ENCODE measurements at regions not wholly inside any gene's neighbourhood (a gene's known extent, or its start where the extent isn't known, plus 50 kb on each side); places are given as distances from the start of the nearest gene placed in this dataset.
"Not testable (repeated sequence)": the region's sequence is repeated elsewhere in the genome, so short reads cannot be mapped to it uniquely, and the experiment has no call there.

DNA sequence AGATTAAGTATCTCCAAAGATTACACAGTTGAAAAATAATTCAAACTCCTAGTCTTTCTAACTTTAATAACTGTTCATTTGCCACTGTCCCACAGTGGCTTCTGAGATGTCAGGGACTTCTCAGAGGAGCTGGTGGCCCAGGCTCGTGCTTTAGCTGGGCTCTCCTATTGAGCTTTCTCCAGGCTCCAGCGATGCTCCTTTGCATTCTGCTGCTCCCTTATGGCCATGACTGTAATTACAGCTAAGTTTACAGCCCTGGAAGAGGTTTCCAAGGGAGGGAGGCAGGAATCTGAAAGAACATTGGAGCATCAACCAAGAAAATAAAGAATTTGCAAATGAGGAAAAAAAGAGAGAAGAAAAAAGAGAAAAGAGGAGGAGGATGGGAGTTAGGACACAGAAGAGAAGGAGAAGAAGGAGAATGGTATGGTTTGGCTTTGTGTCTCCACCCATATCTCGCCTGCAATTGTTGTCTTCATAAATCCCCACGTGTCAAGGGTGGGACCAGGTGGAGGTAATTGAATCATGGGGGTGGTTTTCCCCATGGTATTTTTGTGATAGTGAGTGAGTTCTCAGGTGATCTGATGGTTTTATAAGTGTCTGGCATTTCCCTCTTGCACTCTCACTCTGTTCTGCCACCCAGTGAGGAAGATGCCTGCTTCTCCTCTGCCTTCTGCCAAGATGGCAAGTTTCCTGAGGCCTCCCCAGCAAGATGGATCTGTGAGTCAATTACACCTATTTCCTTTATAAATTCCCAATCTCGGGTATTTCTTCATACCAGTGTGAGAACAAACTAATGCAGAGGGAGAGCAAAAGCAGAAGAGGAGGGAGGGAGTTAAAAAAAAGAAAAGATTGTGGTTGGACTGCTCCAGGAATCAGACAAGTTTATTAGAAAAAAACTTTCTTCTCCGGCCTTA lies 857.0 kb downstream of the KCNA4 start:
- Mint-ChIP-seq H3K36me3 (peaks cover 0 to 5% (median 0%) of the 10 kb centered on the region in 3 donors), H3K4me3 (no peak overlapping the region), H3K9me3 (peaks cover 0 to 33% (median 7%) of the 10 kb centered on the region in 9 donors), H3K4me1 (no peaks in the 10 kb centered on the region), H3K27me3 (no peaks in the 10 kb centered on the region), H3K27ac (peak overlapping the region in 1 of 10 donors; percentile 66)
- ATAC-seq (no peak), DNase-seq (no peak)
- POLR2A ChIA-PET, result no interaction called here

DNA sequence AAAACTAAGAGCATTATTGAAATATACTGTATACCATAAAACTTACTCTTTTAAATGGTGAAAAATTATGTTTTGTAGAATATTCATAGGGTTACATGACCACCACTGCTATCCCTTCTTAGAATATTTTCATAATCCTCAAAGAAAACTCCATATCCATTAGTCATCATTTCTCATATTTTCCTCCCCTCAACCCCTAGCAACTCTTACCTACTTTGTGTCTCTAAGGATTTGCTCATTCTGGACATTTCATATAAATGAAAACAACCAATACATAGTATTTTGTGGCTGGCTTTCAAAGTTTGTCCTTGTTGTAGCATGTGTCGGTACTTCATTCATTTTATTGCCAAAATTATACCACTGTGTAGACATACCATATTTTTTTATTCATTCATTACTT lies 863.8 kb downstream of the KCNA4 start:
- H3K4me3 Mint-ChIP-seq, result no peak overlapping the region
- no peak for ATAC-seq
- peaks cover 0 to 10% (median 4%) of the 10 kb centered on the region in 9 donors for H3K9me3 Mint-ChIP-seq
- H3K36me3 Mint-ChIP-seq, result no peaks in the 10 kb centered on the region
- no peaks in the 10 kb centered on the region for H3K4me1 Mint-ChIP-seq
- no peak for DNase-seq
- no peaks in the 10 kb centered on the region for H3K27me3 Mint-ChIP-seq
- no peak overlapping the region for H3K27ac Mint-ChIP-seq
- POLR2A ChIA-PET, result no interaction called here

DNA sequence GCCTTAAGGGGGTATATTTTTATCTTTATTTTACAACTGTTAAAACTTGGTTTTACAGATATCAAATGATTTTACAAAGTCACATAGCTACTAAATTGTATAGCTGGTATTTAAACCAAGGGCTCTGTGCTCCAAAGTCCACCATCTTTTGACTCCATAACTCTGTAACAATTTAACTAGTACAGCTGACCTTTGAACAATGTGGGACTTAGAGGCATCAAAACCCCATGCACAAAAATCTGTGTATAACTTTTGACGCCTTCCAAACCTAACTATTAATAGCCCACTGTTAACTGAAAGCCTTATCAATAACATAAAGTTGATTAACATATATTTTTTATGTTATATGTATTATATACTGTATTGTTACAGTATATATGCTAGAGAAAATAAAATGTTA lies 874.3 kb downstream of the KCNA4 start:
- ATAC-seq, DNase-seq, POLR2A ChIA-PET, H3K36me3 Mint-ChIP-seq, H3K27ac Mint-ChIP-seq, H3K4me1 Mint-ChIP-seq, H3K4me3 Mint-ChIP-seq, H3K27me3 Mint-ChIP-seq: not testable (repeated sequence)
- H3K9me3 Mint-ChIP-seq, result peaks cover 4 to 21% (median 9%) of the 10 kb centered on the region in 9 donors

DNA sequence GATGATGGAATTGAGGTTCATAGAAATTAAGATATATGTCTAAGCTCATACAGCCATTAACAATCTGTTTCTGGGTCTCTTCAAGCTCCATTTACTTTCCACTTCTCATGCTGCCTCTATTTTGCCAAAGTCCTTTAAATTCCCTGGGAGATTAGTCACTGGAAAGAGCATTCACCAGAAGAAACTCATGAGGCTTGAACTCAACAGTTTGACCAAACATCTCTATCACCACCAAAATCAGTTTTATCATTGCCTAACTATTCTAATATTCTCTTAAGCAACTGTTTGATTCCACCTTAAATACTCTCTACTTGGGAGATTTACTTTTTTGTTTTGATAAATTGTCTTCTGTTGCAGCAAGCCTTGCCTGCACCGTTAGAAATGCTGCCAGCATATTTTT lies 881.3 kb downstream of the KCNA4 start:
- peaks cover 0 to 30% (median 10%) of the 10 kb centered on the region in 9 donors for H3K9me3 Mint-ChIP-seq
- no peak overlapping the region for H3K27ac Mint-ChIP-seq
- POLR2A ChIA-PET, result no interaction called here
- H3K4me3 Mint-ChIP-seq, result no peak overlapping the region
- no peaks in the 10 kb centered on the region for H3K36me3 Mint-ChIP-seq
- no peak for DNase-seq
- H3K27me3 Mint-ChIP-seq, result no peaks in the 10 kb centered on the region
- no peak for ATAC-seq
- H3K4me1 Mint-ChIP-seq, result no peaks in the 10 kb centered on the region

- Mint-ChIP-seq H3K9me3 (peaks cover 0 to 11% (median 6%) of the 10 kb centered on the region in 9 donors), H3K4me1 (no peaks in the 10 kb centered on the region), H3K27me3 (no peaks in the 10 kb centered on the region), H3K4me3 (no peak overlapping the region), H3K36me3 (no peaks in the 10 kb centered on the region), H3K27ac (no peak overlapping the region)
- POLR2A ChIA-PET, result no interaction called here
- ATAC-seq, result no peak
- DNase-seq, result no peak
These were observed 885.8 kb downstream of the KCNA4 start for GRCh38 chr11:29131055-29131454.

DNA sequence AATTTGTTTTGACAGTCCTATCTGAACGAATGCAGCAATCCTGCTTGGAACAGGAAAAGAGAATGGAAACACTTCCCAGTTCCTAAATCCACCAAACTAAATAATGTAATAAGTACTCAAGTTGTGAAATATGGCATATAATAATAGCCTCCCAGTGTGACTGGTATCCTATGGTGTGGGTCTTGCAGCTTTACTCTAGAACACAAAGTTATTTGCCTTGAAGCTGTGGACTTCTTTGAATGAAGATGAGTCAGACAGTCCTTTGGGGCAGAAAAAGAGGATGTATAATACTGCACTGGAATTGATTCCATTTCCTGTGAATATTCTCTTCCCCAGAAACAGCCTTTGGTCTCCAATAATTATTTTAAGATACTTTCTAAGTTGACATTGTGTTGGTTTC lies 887.0 kb downstream of the KCNA4 start:
- no peaks in the 10 kb centered on the region for H3K27me3 Mint-ChIP-seq
- POLR2A ChIA-PET, result no interaction called here
- ATAC-seq, result no peak
- no peak overlapping the region for H3K27ac Mint-ChIP-seq
- no peaks in the 10 kb centered on the region for H3K36me3 Mint-ChIP-seq
- peaks cover 0 to 14% (median 2%) of the 10 kb centered on the region in 9 donors for H3K9me3 Mint-ChIP-seq
- H3K4me3 Mint-ChIP-seq, result no peak overlapping the region
- DNase-seq, result no peak
- no peaks in the 10 kb centered on the region for H3K4me1 Mint-ChIP-seq

DNA sequence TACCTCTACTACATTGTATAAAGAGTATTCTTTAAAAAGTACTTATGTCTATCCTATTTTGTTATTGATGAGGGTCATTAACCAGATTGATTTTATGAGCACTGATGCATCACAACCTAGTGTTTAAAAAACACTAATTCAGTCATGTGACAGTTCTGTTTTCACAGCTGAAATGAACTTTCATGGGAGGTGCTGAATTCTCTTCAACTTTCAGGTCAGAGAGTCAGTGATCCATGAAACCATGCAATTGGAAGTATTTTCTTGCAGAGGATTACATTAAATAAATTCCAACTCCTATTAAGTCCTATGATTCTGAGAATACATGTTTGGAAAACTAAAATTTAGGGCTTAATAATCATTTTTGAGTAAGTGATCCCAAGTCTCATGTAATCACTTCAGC lies 889.4 kb downstream of the KCNA4 start:
- no peak for ATAC-seq
- no peaks in the 10 kb centered on the region for H3K4me1 Mint-ChIP-seq

DNA sequence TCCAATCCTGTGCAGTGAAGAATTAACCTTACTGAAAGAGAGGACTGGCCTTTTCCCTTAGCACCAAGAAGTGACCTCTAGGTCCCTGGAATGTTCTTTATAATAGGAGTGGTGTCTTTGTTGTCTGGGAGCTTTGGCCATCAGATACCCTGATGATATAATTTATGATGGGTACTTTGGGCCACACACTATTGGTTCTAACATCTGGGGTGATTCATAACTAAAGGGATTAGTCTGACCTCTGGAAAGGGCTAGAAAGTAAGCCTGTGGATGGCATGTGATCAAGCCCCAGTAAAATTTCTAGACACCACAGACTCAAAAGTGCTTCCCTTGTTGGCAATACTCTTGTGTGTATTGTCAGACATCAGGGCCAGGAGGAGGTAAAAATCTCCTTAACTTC lies 891.2 kb downstream of the KCNA4 start:
- Mint-ChIP-seq H3K36me3 (no peaks in the 10 kb centered on the region), H3K4me1 (no peaks in the 10 kb centered on the region), H3K4me3 (no peak overlapping the region), H3K27ac (no peak overlapping the region), H3K27me3 (no peaks in the 10 kb centered on the region), H3K9me3 (peaks cover 0 to 27% (median 4%) of the 10 kb centered on the region in 9 donors)
- no peak for ATAC-seq
- POLR2A ChIA-PET, result no interaction called here
- no peak for DNase-seq

More for the DNA sequence above, 889.4 kb downstream of the KCNA4 start:
- POLR2A ChIA-PET, result no interaction called here
- H3K27ac Mint-ChIP-seq, result no peak overlapping the region
- no peak for DNase-seq
- H3K4me3 Mint-ChIP-seq, result no peak overlapping the region
- H3K27me3 Mint-ChIP-seq, result no peaks in the 10 kb centered on the region
- peaks cover 0 to 26% (median 4%) of the 10 kb centered on the region in 9 donors for H3K9me3 Mint-ChIP-seq
- H3K36me3 Mint-ChIP-seq, result no peaks in the 10 kb centered on the region

DNA sequence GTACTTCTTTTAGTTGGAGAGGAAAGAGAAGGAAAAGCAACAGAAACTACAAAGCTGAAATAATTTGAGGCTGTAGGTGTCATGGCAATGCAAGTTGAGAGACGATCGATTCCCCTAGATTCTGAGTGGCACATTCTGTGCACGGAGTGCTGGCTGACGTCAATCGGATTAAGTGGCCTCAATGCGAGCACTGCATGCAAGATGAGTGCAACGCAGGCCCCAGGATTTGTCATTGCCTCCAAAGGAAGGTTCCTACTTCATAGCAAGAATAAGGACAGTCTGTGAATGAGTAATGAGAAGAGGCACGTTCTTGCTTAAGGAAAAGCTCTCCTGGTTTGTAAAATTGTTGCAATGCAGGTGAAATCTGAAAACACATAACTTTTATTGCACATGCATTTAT lies 892.4 kb downstream of the KCNA4 start:
- no peak for DNase-seq

DNA sequence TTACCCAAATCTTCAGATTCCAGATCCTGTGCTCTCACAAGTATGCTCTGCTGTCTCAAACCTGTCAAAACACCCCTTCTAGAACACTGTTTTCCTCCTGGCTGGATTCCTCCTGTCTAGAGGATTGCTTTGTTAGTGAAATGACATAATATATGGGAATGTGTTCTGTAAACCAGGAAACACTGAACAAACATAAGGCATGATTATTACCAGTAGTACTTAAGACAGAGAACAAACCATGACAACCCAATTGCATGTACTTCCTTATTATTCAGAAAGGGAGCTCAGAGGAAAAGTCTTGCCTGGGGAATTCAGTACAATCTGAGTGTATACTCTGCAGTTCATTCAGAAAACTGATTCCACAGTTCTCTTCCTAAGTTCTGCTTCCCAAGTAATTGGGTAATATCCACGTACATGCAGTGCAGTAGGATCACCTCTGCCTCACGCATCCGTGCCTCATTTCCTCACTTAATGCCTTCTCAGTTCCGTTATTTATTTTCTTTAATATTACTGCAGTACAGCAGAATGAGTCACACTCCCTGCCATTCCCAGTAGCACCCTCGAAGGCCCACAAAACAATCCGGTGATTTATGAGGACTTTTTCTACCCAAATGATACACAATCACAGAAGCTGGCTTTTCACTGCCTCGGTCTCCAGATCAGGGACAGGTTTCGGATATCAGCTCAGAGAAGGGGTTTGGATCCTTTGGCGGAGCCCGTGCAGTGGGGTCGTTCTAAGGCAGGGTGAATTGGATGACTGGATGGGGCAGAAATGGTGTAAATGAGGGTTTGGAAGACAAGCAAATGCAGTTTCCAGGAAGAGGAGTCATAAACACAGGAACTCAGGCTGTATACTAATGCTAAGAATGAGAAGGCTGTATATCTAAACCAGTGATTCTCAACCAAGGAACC lies 896.9 kb downstream of the KCNA4 start:
- Mint-ChIP-seq H3K9me3 (peaks cover 0 to 30% (median 2%) of the 10 kb centered on the region in 9 donors), H3K27me3 (peaks cover 0 to 4% (median 0%) of the 10 kb centered on the region in 5 donors), H3K4me3 (no peak overlapping the region), H3K27ac (no peak overlapping the region), H3K4me1 (no peaks in the 10 kb centered on the region), H3K36me3 (no peaks in the 10 kb centered on the region)
- POLR2A ChIA-PET, result no interaction called here
- no peak for DNase-seq
- ATAC-seq, result no peak

More for the DNA sequence above, 892.4 kb downstream of the KCNA4 start:
- ATAC-seq, result no peak
- H3K9me3 Mint-ChIP-seq, result peaks cover 0 to 22% (median 0%) of the 10 kb centered on the region in 9 donors
- peaks cover 0 to 4% (median 0%) of the 10 kb centered on the region in 5 donors for H3K27me3 Mint-ChIP-seq
- no peak overlapping the region for H3K4me3 Mint-ChIP-seq
- POLR2A ChIA-PET, result no interaction called here
- no peaks in the 10 kb centered on the region for H3K4me1 Mint-ChIP-seq
- H3K27ac Mint-ChIP-seq, result no peak overlapping the region
- H3K36me3 Mint-ChIP-seq, result no peaks in the 10 kb centered on the region

- no peaks in the 10 kb centered on the region for H3K4me1 Mint-ChIP-seq
- H3K27me3 Mint-ChIP-seq, result peaks cover 0 to 4% (median 0%) of the 10 kb centered on the region in 5 donors
- no peak overlapping the region for H3K27ac Mint-ChIP-seq
These were observed 897.7 kb downstream of the KCNA4 start for GRCh38 chr11:29119116-29119515.

GRCh38 chr11:29100967-29101366 lies 915.9 kb downstream of the KCNA4 start:
- Mint-ChIP-seq H3K27ac (no peak overlapping the region), H3K36me3 (peaks cover 0 to 10% (median 0%) of the 10 kb centered on the region in 3 donors), H3K27me3 (no peaks in the 10 kb centered on the region), H3K4me3 (no peak overlapping the region), H3K4me1 (no peaks in the 10 kb centered on the region), H3K9me3 (peaks cover 0 to 36% (median 14%) of the 10 kb centered on the region in 9 donors)
- ATAC-seq (no peak), DNase-seq (no peak)
- POLR2A ChIA-PET, result no interaction called here

More at GRCh38 chr11:29119116-29119515, 897.7 kb downstream of the KCNA4 start:
- Mint-ChIP-seq H3K9me3 (peaks cover 0 to 25% (median 2%) of the 10 kb centered on the region in 9 donors), H3K36me3 (no peaks in the 10 kb centered on the region), H3K4me3 (no peak overlapping the region)
- POLR2A ChIA-PET, result no interaction called here
- no peak for ATAC-seq
- no peak for DNase-seq

- H3K9me3 Mint-ChIP-seq, result peaks cover 0 to 26% (median 10%) of the 10 kb centered on the region in 9 donors
- no peak overlapping the region for H3K27ac Mint-ChIP-seq
- peaks cover 0 to 4% (median 0%) of the 10 kb centered on the region in 3 donors for H3K36me3 Mint-ChIP-seq
- no peaks in the 10 kb centered on the region for H3K4me1 Mint-ChIP-seq
- ATAC-seq (no peak), DNase-seq (no peak)
- POLR2A ChIA-PET, result no interaction called here
- no peaks in the 10 kb centered on the region for H3K27me3 Mint-ChIP-seq
- H3K4me3 Mint-ChIP-seq, result no peak overlapping the region
These were observed 921.0 kb downstream of the KCNA4 start for GRCh38 chr11:29095821-29096220.
